ENCODE measurements at regions not wholly inside any gene's neighbourhood (a gene's known extent, or its start where the extent isn't known, plus 50 kb on each side); places are given as distances from the start of the nearest gene placed in this dataset.
"Not testable (repeated sequence)": the region's sequence is repeated elsewhere in the genome, so short reads cannot be mapped to it uniquely, and the experiment has no call there.

- H3K27ac ChIP-seq: no peak overlapping the region
- no peak for DNase-seq (ENCODE audit: low spot score)
- POLR2A ChIA-PET (ENCODE audit: low non-redundant PET): no interaction called here
- no peak for TF ChIP-seq CTCF (conservative IDR thresholded peaks at IDR 0.05; ENCODE audit: low read depth)
- CTCF ChIA-PET: interaction anchor here (0.6 kb wide), 2 partner anchors 227 to 1147 kb away, joined by 3 read pairs; no protein-coding TSS in a partner anchor
Measured at GRCh38 chr1:238606457-238606856, 715.7 kb upstream of the ZP4 start.

- DNase-seq (ENCODE audit: low spot score): no peak
- H3K27ac ChIP-seq: no peak overlapping the region
- CTCF ChIA-PET: no interaction called here
- TF ChIP-seq CTCF (conservative IDR thresholded peaks at IDR 0.05; ENCODE audit: low read depth): no peak
- POLR2A ChIA-PET (ENCODE audit: low non-redundant PET): no interaction called here
Measured at GRCh38 chr1:238604357-238604756, 713.6 kb upstream of the ZP4 start.

GRCh38 chr1:238601604-238602003 lies 710.9 kb upstream of the ZP4 start:
- H3K27ac ChIP-seq; POLR2A ChIA-PET (ENCODE audit: low non-redundant PET); DNase-seq (ENCODE audit: low spot score): not testable (repeated sequence)
- CTCF ChIA-PET: interaction anchor here (0.7 kb wide), 1 partner anchor 190 kb away, joined by 3 read pairs; no protein-coding TSS in a partner anchor

- no peak for TF ChIP-seq CTCF (conservative IDR thresholded peaks at IDR 0.05; ENCODE audit: low read depth)
- DNase-seq (ENCODE audit: low spot score): no peak
- ChIA-PET CTCF (interaction anchor here (0.6 to 0.7 kb wide), 2 partner anchors 15 to 1143 kb away, joined by 3 to 5 read pairs; no protein-coding TSS in a partner anchor), POLR2A (ENCODE audit: low non-redundant PET) (no interaction called here)
- H3K27ac ChIP-seq: no peak overlapping the region
Measured at GRCh38 chr1:238596703-238597102, 706.0 kb upstream of the ZP4 start.

- H3K27ac ChIP-seq: no peak overlapping the region
- TF ChIP-seq CTCF (conservative IDR thresholded peaks at IDR 0.05; ENCODE audit: low read depth): no peak
- DNase-seq (ENCODE audit: low spot score): no peak
- ChIA-PET CTCF (interaction anchor here (0.8 kb wide), 1 partner anchor 195 kb away, joined by 6 read pairs; no protein-coding TSS in a partner anchor), POLR2A (ENCODE audit: low non-redundant PET) (no interaction called here)
Measured at GRCh38 chr1:238592621-238593020, 701.9 kb upstream of the ZP4 start.

- no peak overlapping the region for H3K27ac ChIP-seq
- POLR2A ChIA-PET (ENCODE audit: low non-redundant PET): no interaction called here
- no peak for DNase-seq (ENCODE audit: low spot score)
- CTCF ChIA-PET: interaction anchor here (0.5 kb wide), 1 partner anchor 69 kb away, joined by 4 read pairs; no protein-coding TSS in a partner anchor
- TF ChIP-seq CTCF (conservative IDR thresholded peaks at IDR 0.05; ENCODE audit: low read depth): no peak
Measured at GRCh38 chr1:238589843-238590435, 699.2 kb upstream of the ZP4 start.

- DNase-seq (ENCODE audit: low spot score): no peak
- ChIA-PET POLR2A (ENCODE audit: low non-redundant PET) (no interaction called here), CTCF (no interaction called here)
- H3K27ac ChIP-seq: no peak overlapping the region
- no peak for TF ChIP-seq CTCF (conservative IDR thresholded peaks at IDR 0.05; ENCODE audit: low read depth)
Measured at GRCh38 chr1:238582816-238583215, 692.1 kb upstream of the ZP4 start.

Measured in RWPE1 (cell line).